DOHH2 (cell line): ENCODE measurements at regions not wholly inside any gene's neighbourhood (a gene's known extent, or its start where the extent isn't known, plus 50 kb on each side); places are given as distances from the start of the nearest gene placed in this dataset.

ENCODE experiments used
- H3F3A ChIP-seq: fragments of 200-600 bp; sonication (generic), shearing (Covaris generic); 2 replicates; pipeline ENCODE4 v1.6.0; 2016; ENCODE audit warnings: antibody characterized with exemption, mild to moderate bottlenecking; ENCODE audit not compliant: control insufficient read depth, insufficient read depth
- H3K27ac ChIP-seq: fragments of 200-600 bp; sonication (generic); 2 replicates; pipeline ENCODE4 v1.5.1; 2014; ENCODE audit warnings: low read depth, mild to moderate bottlenecking, low read length, moderate library complexity
- H3K27me3 ChIP-seq: fragments of 200-600 bp; sonication (generic); 2 replicates; pipeline ENCODE4 v1.6.1; 2014; ENCODE audit warnings: mild to moderate bottlenecking, low read length, mixed read lengths; ENCODE audit not compliant: control insufficient read depth
- H3K36me3 ChIP-seq: fragments of 200-600 bp; sonication (generic); 2 replicates; pipeline ENCODE4 v1.6.1; 2014; ENCODE audit warnings: mild to moderate bottlenecking, low read length, moderate library complexity, mixed read lengths; ENCODE audit not compliant: control insufficient read depth
- H3K4me1 ChIP-seq: fragments of 200-600 bp; sonication (generic); 2 replicates; pipeline ENCODE4 v1.6.1; 2014; ENCODE audit warnings: mild to moderate bottlenecking, low read length, mixed read lengths; ENCODE audit not compliant: control insufficient read depth
- H3K4me2 ChIP-seq: fragments of 200-600 bp; sonication (generic); 2 replicates; pipeline ENCODE4 v1.6.0; 2014; ENCODE audit warnings: mild to moderate bottlenecking, low read length, moderate library complexity
- H3K4me3 ChIP-seq: fragments of 200-600 bp; sonication (generic); 2 replicates; pipeline ENCODE4 v1.5.1; 2014; ENCODE audit warnings: mild to moderate bottlenecking, low read length, mixed read lengths
- H3K79me2 ChIP-seq: fragments of 200-600 bp; sonication (generic); 2 replicates; pipeline ENCODE4 v1.6.1; 2014; ENCODE audit warnings: mild to moderate bottlenecking, low read length, mixed read lengths; ENCODE audit not compliant: control insufficient read depth
- H3K9me2 ChIP-seq: fragments of 200-600 bp; sonication (generic); replicated peaks from 2 replicates; pipeline ENCODE4 v1.6.1; 2014; ENCODE audit warnings: mild to moderate bottlenecking, low read length, mixed read lengths; ENCODE audit not compliant: control insufficient read depth
- H3K9me3 ChIP-seq: fragments of 200-600 bp; sonication (generic); 2 replicates; pipeline ENCODE4 v1.6.1; 2014; ENCODE audit warnings: antibody characterized with exemption, low read length, mixed read lengths; ENCODE audit not compliant: control insufficient read depth, insufficient read depth
- H4K20me1 ChIP-seq: fragments of 200-600 bp; sonication (generic); 2 replicates; pipeline ENCODE4 v1.6.0; 2014; ENCODE audit warnings: low read depth, mild to moderate bottlenecking, antibody characterized with exemption, low read length, moderate library complexity; ENCODE audit not compliant: control insufficient read depth, insufficient read depth
- CTCF ChIP-seq: fragments of 200-600 bp; sonication (generic); IDR thresholded peaks from one replicate; pipeline ENCODE4 v1.5.1; 2014; ENCODE audit warnings: antibody characterized with exemption, mild to moderate bottlenecking, low read depth, low read length; ENCODE audit not compliant: poor library complexity, severe bottlenecking
- EZH2phosphoT487 ChIP-seq: fragments of 200-600 bp; sonication (generic); IDR thresholded peaks from 2 replicates; pipeline ENCODE4 v1.6.1; 2017; ENCODE audit warnings: borderline replicate concordance, mild to moderate bottlenecking, antibody characterized with exemption, low read length, moderate library complexity, mixed read lengths

- H3K4me1 ChIP-seq: no peaks in the 10 kb centered on the region
- H3K27me3 ChIP-seq: no peaks in the 10 kb centered on the region
- no peaks in the 10 kb centered on the region for H3F3A ChIP-seq
- no peak overlapping the region for H3K4me2 ChIP-seq
- H4K20me1 ChIP-seq: no peaks in the 10 kb centered on the region
- H3K9me3 ChIP-seq: no peaks in the 10 kb centered on the region
- no peak overlapping the region for H3K4me3 ChIP-seq
- H3K27ac ChIP-seq: no peak overlapping the region
- no peaks in the 10 kb centered on the region for H3K79me2 ChIP-seq
- H3K9me2 ChIP-seq: no peaks in the 10 kb centered on the region
- TF ChIP-seq EZH2phosphoT487 (no peak), CTCF (no peak)
- H3K36me3 ChIP-seq: no peaks in the 10 kb centered on the region
Measured at GRCh38 chr4:12579172-12579571, 905.0 kb downstream of the RAB28 start.

GRCh38 chr4:12576409-12576808, 907.7 kb downstream of the RAB28 start:
- Histone ChIP-seq H3K27ac (no peak overlapping the region), H3K79me2 (no peaks in the 10 kb centered on the region), H3K36me3 (no peaks in the 10 kb centered on the region), H3K9me2 (no peaks in the 10 kb centered on the region), H3K4me2 (no peak overlapping the region), H3K9me3 (no peaks in the 10 kb centered on the region), H3F3A (no peaks in the 10 kb centered on the region), H4K20me1 (no peaks in the 10 kb centered on the region), H3K27me3 (no peaks in the 10 kb centered on the region), H3K4me1 (no peaks in the 10 kb centered on the region), H3K4me3 (no peak overlapping the region)
- no peak for TF ChIP-seq EZH2phosphoT487
- no peak for TF ChIP-seq CTCF

GRCh38 chr4:12573716-12574115, 910.4 kb downstream of the RAB28 start:
- TF ChIP-seq EZH2phosphoT487 (no peak), CTCF (no peak)
- no peaks in the 10 kb centered on the region for H3K79me2 ChIP-seq
- no peaks in the 10 kb centered on the region for H4K20me1 ChIP-seq

More at GRCh38 chr4:12573716-12574115, 910.4 kb downstream of the RAB28 start:
- Histone ChIP-seq H3F3A (no peaks in the 10 kb centered on the region), H3K36me3 (no peaks in the 10 kb centered on the region), H3K27ac (no peak overlapping the region), H3K4me3 (no peak overlapping the region), H3K9me3 (no peaks in the 10 kb centered on the region), H3K4me2 (no peak overlapping the region), H3K27me3 (no peaks in the 10 kb centered on the region), H3K9me2 (no peaks in the 10 kb centered on the region), H3K4me1 (no peaks in the 10 kb centered on the region)
